Mesendoderm (in vitro differentiated cells): ENCODE measurements at regions not wholly inside any gene's neighbourhood (a gene's known extent, or its start where the extent isn't known, plus 50 kb on each side); places are given as distances from the start of the nearest gene placed in this dataset.

Experiments
- DNase-seq: peaks from one replicate; pipeline ENCODE4 v3.0.0; 2013
- H2AK5ac ChIP-seq: 2 replicates; pipeline ENCODE4 v1.6.1; 2013; ENCODE audit warnings: low read length, inconsistent platforms
- H2BK120ac ChIP-seq: 2 replicates; pipeline ENCODE4 v1.6.1; 2013; ENCODE audit warnings: low read depth, mild to moderate bottlenecking, low read length, moderate library complexity, mixed read lengths
- H2BK15ac ChIP-seq: replicated peaks from 2 replicates; pipeline ENCODE4 v1.6.1; 2013; ENCODE audit warnings: low read depth, mild to moderate bottlenecking, moderate library complexity
- H2BK5ac ChIP-seq: 2 replicates; pipeline ENCODE4 v1.6.1; 2013; ENCODE audit warnings: low read length, inconsistent platforms
- H3K18ac ChIP-seq: 2 replicates; pipeline ENCODE4 v1.6.1; 2013; ENCODE audit warnings: mild to moderate bottlenecking, low read length, mixed read lengths
- H3K23ac ChIP-seq: one replicate; pipeline ENCODE4 v1.6.1; 2013; ENCODE audit warnings: low read length
- H3K27ac ChIP-seq: 2 replicates; pipeline ENCODE4 v1.5.1; 2013; ENCODE audit warnings: low read depth, mild to moderate bottlenecking, inconsistent platforms, low read length, moderate library complexity
- H3K27me3 ChIP-seq: 2 replicates; pipeline ENCODE4 v1.6.1; 2013; ENCODE audit warnings: low read length, control low read depth, mild to moderate bottlenecking, inconsistent platforms; ENCODE audit not compliant: insufficient read depth, poor library complexity
- H3K36me3 ChIP-seq: 2 replicates; pipeline ENCODE4 v1.6.1; 2013; ENCODE audit warnings: low read length, inconsistent platforms; ENCODE audit not compliant: control insufficient read depth, insufficient read depth
- H3K4ac ChIP-seq: one replicate; pipeline ENCODE4 v1.6.1; 2013; ENCODE audit warnings: low read depth, mild to moderate bottlenecking, low read length, moderate library complexity
- H3K4me1 ChIP-seq: 2 replicates; pipeline ENCODE4 v1.6.1; 2013; ENCODE audit warnings: low read depth, low read length, inconsistent platforms; ENCODE audit not compliant: control insufficient read depth
- H3K4me2 ChIP-seq: 2 replicates; pipeline ENCODE4 v1.6.1; 2013; ENCODE audit warnings: low read length
- H3K4me3 ChIP-seq: 2 replicates; pipeline ENCODE4 v1.5.1; 2013; ENCODE audit warnings: mild to moderate bottlenecking, low read length
- H3K56ac ChIP-seq: one replicate; pipeline ENCODE4 v1.6.1; 2013; ENCODE audit warnings: low read length
- H3K79me1 ChIP-seq: 2 replicates; pipeline ENCODE4 v1.6.1; 2013; ENCODE audit warnings: low read length, inconsistent platforms
- H3K79me2 ChIP-seq: 2 replicates; pipeline ENCODE4 v1.6.1; 2013; ENCODE audit warnings: mild to moderate bottlenecking, low read length; ENCODE audit not compliant: control insufficient read depth, insufficient read depth
- H3K9ac ChIP-seq: 2 replicates; pipeline ENCODE4 v1.6.1; 2013; ENCODE audit warnings: low read length, inconsistent platforms
- H4K5ac ChIP-seq: one replicate; pipeline ENCODE4 v1.6.1; 2013; ENCODE audit warnings: low read length
- H4K8ac ChIP-seq: one replicate; pipeline ENCODE4 v1.6.1; 2013; ENCODE audit warnings: low read depth, mild to moderate bottlenecking, control low read depth, low read length, moderate library complexity
- WGBS: extraction: QIAGEN DNeasy Blood & Tissue Kit; methylation state at CpG from one replicate; pipeline ENCODE4 v1.1.7; 2013; ENCODE audit warnings: low lambda C conversion rate, missing lambda C conversion rate; ENCODE audit not compliant: insufficient coverage; ENCODE audit errors: extremely low coverage; 5-methylcytosine and 5-hydroxymethylcytosine counted together

- no CpG with 5 or more reads among the region's 2 CpGs for WGBS
- Histone ChIP-seq H3K18ac (no peak overlapping the region), H2AK5ac (no peak overlapping the region), H4K5ac (no peak overlapping the region), H3K4me3 (no peak overlapping the region), H3K4ac (no peak overlapping the region), H3K23ac (no peak overlapping the region), H3K56ac (no peak overlapping the region), H3K79me2 (no peaks in the 10 kb centered on the region), H3K9ac (no peak overlapping the region), H3K4me2 (no peak overlapping the region), H2BK15ac (no peak overlapping the region), H2BK120ac (no peak overlapping the region), H3K27ac (no peak overlapping the region), H2BK5ac (no peak overlapping the region), H4K8ac (no peak overlapping the region), H3K36me3 (no peaks in the 10 kb centered on the region), H3K4me1 (no peaks in the 10 kb centered on the region), H3K27me3 (no peaks in the 10 kb centered on the region), H3K79me1 (no peaks in the 10 kb centered on the region)
- no peak for DNase-seq
Observed at GRCh38 chr3:78244136-78244535, 1204.2 kb downstream of the ROBO2 start.

GRCh38 chr3:78249294-78249693 is 1209.4 kb downstream of the ROBO2 start:
- H3K79me1 ChIP-seq, result no peaks in the 10 kb centered on the region
- no peak overlapping the region for H3K4me3 ChIP-seq
- no peak overlapping the region for H3K4ac ChIP-seq
- no peak for DNase-seq
- H3K18ac ChIP-seq, result no peak overlapping the region
- no CpG with 5 or more reads among the region's 3 CpGs for WGBS
- no peak overlapping the region for H3K27ac ChIP-seq
- H3K36me3 ChIP-seq, result no peaks in the 10 kb centered on the region
- H3K23ac ChIP-seq, result no peak overlapping the region
- no peak overlapping the region for H4K5ac ChIP-seq
- no peak overlapping the region for H2BK5ac ChIP-seq
- H3K4me1 ChIP-seq, result peaks cover 4% of the 10 kb centered on the region
- no peak overlapping the region for H3K4me2 ChIP-seq
- no peak overlapping the region for H2BK120ac ChIP-seq
- H3K9ac ChIP-seq, result no peak overlapping the region
- H3K56ac ChIP-seq, result no peak overlapping the region
- H3K27me3 ChIP-seq, result no peaks in the 10 kb centered on the region
- no peak overlapping the region for H4K8ac ChIP-seq
- no peak overlapping the region for H2AK5ac ChIP-seq
- no peak overlapping the region for H2BK15ac ChIP-seq
- H3K79me2 ChIP-seq, result no peaks in the 10 kb centered on the region

- H3K27me3 ChIP-seq, result no peaks in the 10 kb centered on the region
- H2AK5ac ChIP-seq, result no peak overlapping the region
- no peak overlapping the region for H3K27ac ChIP-seq
- no peaks in the 10 kb centered on the region for H3K79me2 ChIP-seq
- no CpG with 5 or more reads among the region's 3 CpGs for WGBS
- no peak overlapping the region for H2BK15ac ChIP-seq
- DNase-seq, result no peak
- no peak overlapping the region for H4K5ac ChIP-seq
- H4K8ac ChIP-seq, result no peak overlapping the region
- H3K79me1 ChIP-seq, result no peaks in the 10 kb centered on the region
- H3K36me3 ChIP-seq, result no peaks in the 10 kb centered on the region
- no peak overlapping the region for H2BK120ac ChIP-seq
- no peak overlapping the region for H3K18ac ChIP-seq
- H3K9ac ChIP-seq, result no peak overlapping the region
- no peak overlapping the region for H2BK5ac ChIP-seq
- no peak overlapping the region for H3K23ac ChIP-seq
- no peak overlapping the region for H3K56ac ChIP-seq
- H3K4me2 ChIP-seq, result no peak overlapping the region
- peaks cover 4% of the 10 kb centered on the region for H3K4me1 ChIP-seq
- no peak overlapping the region for H3K4me3 ChIP-seq
- no peak overlapping the region for H3K4ac ChIP-seq
Observed at GRCh38 chr3:78253860-78254259, 1214.0 kb downstream of the ROBO2 start.

- H3K79me1 ChIP-seq, result no peaks in the 10 kb centered on the region
- no peak overlapping the region for H3K4me2 ChIP-seq
- no peak overlapping the region for H3K56ac ChIP-seq
- H3K27me3 ChIP-seq, result no peaks in the 10 kb centered on the region
- H2AK5ac ChIP-seq, result no peak overlapping the region
- H3K18ac ChIP-seq, result no peak overlapping the region
- H2BK15ac ChIP-seq, result no peak overlapping the region
- no peak overlapping the region for H2BK5ac ChIP-seq
- H3K4ac ChIP-seq, result no peak overlapping the region
- H3K9ac ChIP-seq, result no peak overlapping the region
- H3K4me1 ChIP-seq, result peaks cover 4% of the 10 kb centered on the region
- no peak overlapping the region for H3K23ac ChIP-seq
- no peak for DNase-seq
- WGBS, result no CpG with 5 or more reads among the region's 1 CpG
- H4K5ac ChIP-seq, result no peak overlapping the region
- no peak overlapping the region for H3K4me3 ChIP-seq
- H3K79me2 ChIP-seq, result no peaks in the 10 kb centered on the region
- H4K8ac ChIP-seq, result no peak overlapping the region
- no peaks in the 10 kb centered on the region for H3K36me3 ChIP-seq
- no peak overlapping the region for H3K27ac ChIP-seq
- H2BK120ac ChIP-seq, result no peak overlapping the region
Observed at GRCh38 chr3:78255403-78255802, 1215.5 kb downstream of the ROBO2 start.

GRCh38 chr3:78256123-78256522 is 1216.2 kb downstream of the ROBO2 start:
- no CpG with 5 or more reads among the region's 1 CpG for WGBS
- no peak overlapping the region for H3K23ac ChIP-seq
- H2BK15ac ChIP-seq, result no peak overlapping the region
- no peak overlapping the region for H2BK120ac ChIP-seq
- H3K56ac ChIP-seq, result no peak overlapping the region
- H3K79me2 ChIP-seq, result no peaks in the 10 kb centered on the region
- H3K79me1 ChIP-seq, result no peaks in the 10 kb centered on the region
- no peaks in the 10 kb centered on the region for H3K27me3 ChIP-seq
- no peak for DNase-seq
- no peak overlapping the region for H3K18ac ChIP-seq
- H4K5ac ChIP-seq, result no peak overlapping the region
- H2AK5ac ChIP-seq, result no peak overlapping the region
- no peak overlapping the region for H3K27ac ChIP-seq
- H3K4ac ChIP-seq, result no peak overlapping the region
- H3K4me1 ChIP-seq, result no peaks in the 10 kb centered on the region
- no peak overlapping the region for H3K9ac ChIP-seq
- H3K4me2 ChIP-seq, result no peak overlapping the region
- no peak overlapping the region for H4K8ac ChIP-seq
- H3K36me3 ChIP-seq, result no peaks in the 10 kb centered on the region
- H2BK5ac ChIP-seq, result no peak overlapping the region
- no peak overlapping the region for H3K4me3 ChIP-seq

DNA sequence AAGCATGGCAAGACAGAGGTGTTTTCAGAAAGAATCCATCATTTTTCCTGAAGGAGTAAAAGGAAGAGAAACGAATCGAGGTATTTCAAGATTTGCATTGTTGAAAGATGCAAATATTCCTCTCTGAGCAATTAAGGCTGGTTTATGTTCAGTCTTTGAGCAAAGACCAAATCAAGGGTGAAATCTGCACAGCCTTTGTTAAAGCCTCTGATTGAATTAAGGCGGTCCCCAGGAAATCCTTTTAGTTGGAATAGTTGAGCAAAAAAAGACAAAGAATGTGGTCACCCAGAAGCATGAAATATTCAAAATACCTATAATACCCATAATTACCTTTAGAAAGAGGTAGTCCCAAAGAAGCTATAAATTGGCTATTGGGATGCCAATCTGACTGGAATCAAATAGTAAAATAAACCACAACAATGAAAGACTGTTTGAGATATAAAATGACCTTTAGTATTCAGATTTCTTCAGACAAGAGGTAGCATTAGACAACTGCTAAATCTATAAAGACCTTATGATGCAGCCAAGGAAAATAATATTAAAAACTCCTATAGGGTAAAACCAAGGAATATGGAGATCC is 1218.1 kb downstream of the ROBO2 start:
- Histone ChIP-seq H4K5ac (no peak overlapping the region), H4K8ac (no peak overlapping the region), H3K4me3 (no peak overlapping the region), H2BK120ac (no peak overlapping the region), H2BK5ac (no peak overlapping the region), H3K18ac (no peak overlapping the region), H3K79me2 (no peaks in the 10 kb centered on the region), H3K27ac (no peak overlapping the region), H3K79me1 (no peaks in the 10 kb centered on the region), H3K4me2 (no peak overlapping the region), H3K9ac (no peak overlapping the region), H3K4me1 (no peaks in the 10 kb centered on the region), H3K4ac (no peak overlapping the region), H3K56ac (no peak overlapping the region), H2BK15ac (no peak overlapping the region), H3K27me3 (no peaks in the 10 kb centered on the region), H3K36me3 (no peaks in the 10 kb centered on the region), H3K23ac (no peak overlapping the region), H2AK5ac (no peak overlapping the region)
- DNase-seq, result no peak
- WGBS, result no CpG with 5 or more reads among the region's 3 CpGs
